Panc1 (cell line): ENCODE measurements at regions not wholly inside any gene's neighbourhood (a gene's known extent, or its start where the extent isn't known, plus 50 kb on each side); places are given as distances from the start of the nearest gene placed in this dataset.

ENCODE experiments used
- ATAC-seq: fragments of 200-7000 bp; cut with Tn5 transposase; 2 replicates; pipeline ENCODE4 v1.9.1; 2020; ENCODE audit warnings: mild to moderate bottlenecking, moderate library complexity
- BruUV-seq: library from RNA; stranded (reverse); fragments of 400-500 nt; replicated peaks from 2 replicates; lab custom pipeline; 2021; lab: Mats Ljungman, UMichigan
- CTCF ChIA-PET: fragments of 300-600 bp; sonication (Branson Sonifier 250); formaldehyde crosslinking; loops from one replicate; lab custom pipeline; 2022; ENCODE audit warnings: antibody characterized with exemption; lab: Charles Lee
- POLR2A ChIA-PET: fragments of 300-600 bp; sonication (Branson Sonifier 250); formaldehyde crosslinking; loops from one replicate; lab custom pipeline; 2022; ENCODE audit warnings: antibody characterized with exemption; lab: Charles Lee
- DNase-seq: peaks from one replicate; pipeline ENCODE4 v3.0.0-alpha.2; 2010; ENCODE audit warnings: low read depth, low spot score
- H3K27ac ChIP-seq: 2 replicates; pipeline ENCODE4 v1.5.1; 2011; ENCODE audit warnings: mild to moderate bottlenecking, low read length, inconsistent platforms
- H3K27me3 ChIP-seq: fragments of 200-500 bp; sonication (Bioruptor generic); 2 replicates; pipeline ENCODE4 v1.6.0; 2014; ENCODE audit warnings: low read length, inconsistent platforms; ENCODE audit not compliant: control insufficient read depth, insufficient read depth
- H3K36me3 ChIP-seq: fragments of 200-500 bp; sonication (Bioruptor generic); 2 replicates; pipeline ENCODE4 v1.5.1; 2014; ENCODE audit warnings: inconsistent platforms, mild to moderate bottlenecking, low read length, moderate library complexity; ENCODE audit not compliant: control insufficient read depth, insufficient read depth
- H3K4me1 ChIP-seq: 2 replicates; pipeline ENCODE4 v1.5.1; 2011; ENCODE audit warnings: inconsistent platforms, mild to moderate bottlenecking, low read length, moderate library complexity; ENCODE audit not compliant: control insufficient read depth, insufficient read depth
- H3K4me3 ChIP-seq, 2 experiments: 2 replicates each; pipeline ENCODE4 v1.5.1; 2011 to 2012; ENCODE audit warnings: low read depth in 2 of 2, low read length in 2 of 2, mild to moderate bottlenecking in 2 of 2, inconsistent platforms in 1 of 2, moderate library complexity in 1 of 2
- H3K9me3 ChIP-seq: fragments of 200-500 bp; sonication (Bioruptor generic); 2 replicates; pipeline ENCODE4 v1.5.1; 2014; ENCODE audit warnings: low read depth, mild to moderate bottlenecking, inconsistent platforms, low read length, moderate library complexity; ENCODE audit not compliant: control insufficient read depth, insufficient read depth
- CTCF ChIP-seq: fragments of 450-650 bp; IDR thresholded peaks from 2 replicates; pipeline ENCODE4 v1.5.1; 2017; ENCODE audit warnings: mild to moderate bottlenecking
- POLR2AphosphoS5 ChIP-seq: IDR thresholded peaks from 2 replicates; pipeline ENCODE4 v1.6.1; 2012; ENCODE audit warnings: mild to moderate bottlenecking, low read depth, low read length, moderate library complexity
- REST ChIP-seq, 2 experiments: IDR thresholded peaks; 2 replicates each; pipeline ENCODE4 v1.6.1; 2011 to 2012; ENCODE audit warnings: low read depth in 2 of 2, control low read depth in 1 of 2, low read length in 1 of 2, mild to moderate bottlenecking in 1 of 2, moderate library complexity in 1 of 2; ENCODE audit not compliant: insufficient read depth in 1 of 2
- SIN3A ChIP-seq: IDR thresholded peaks from 2 replicates; pipeline ENCODE4 v1.6.1; 2012; ENCODE audit warnings: low read depth, mild to moderate bottlenecking, low read length, moderate library complexity, borderline replicate concordance; ENCODE audit not compliant: insufficient read depth
- TCF7L2 ChIP-seq: IDR thresholded peaks from 2 replicates; pipeline ENCODE4 v1.6.1; 2011; ENCODE audit warnings: mild to moderate bottlenecking, low read depth, low read length, inconsistent platforms
- in situ Hi-C: cut with HindIII; loops from 2 replicates; pipeline ENCODE4 v1.10.0; 2016; ENCODE audit warnings: low sequenced_read_pairs, low pct_unique_long_range_greater_than_20kb
- intact Hi-C: fragments of 100-400 bp; cut with micrococcal nuclease; formaldehyde crosslinking; loops from one replicate; pipeline ENCODE4 v1.10.0; 2022; ENCODE audit not compliant: unreplicated experiment

- no peaks in the 10 kb centered on the region for H3K27me3 ChIP-seq
- no peaks in the 10 kb centered on the region for H3K9me3 ChIP-seq
- no TSS peak for BruUV-seq
- intact Hi-C loops (no loop called here), in situ Hi-C loops (no loop called here)
- no peaks in the 10 kb centered on the region for H3K4me1 ChIP-seq
- H3K36me3 ChIP-seq: no peaks in the 10 kb centered on the region
- ChIA-PET CTCF (no interaction called here), POLR2A (no interaction called here)
- H3K27ac ChIP-seq: no peak overlapping the region
- no peak for TF ChIP-seq TCF7L2
- DNase-seq (no peak), ATAC-seq (no peak)
- H3K4me3 ChIP-seq: no peak overlapping the region
Measured at GRCh38 chr3:144112437-144112836, 140.8 kb downstream of the DIPK2A start.

GRCh38 chr3:144114767-144115166 is 143.1 kb downstream of the DIPK2A start:
- ChIA-PET POLR2A (no interaction called here), CTCF (no interaction called here)
- BruUV-seq: no TSS peak
- in situ Hi-C loops (no loop called here), intact Hi-C loops (no loop called here)
- DNase-seq (no peak), ATAC-seq (no peak)
- TF ChIP-seq TCF7L2: no peak
- TF ChIP-seq SIN3A: no peak
- no peak for TF ChIP-seq CTCF
- no peak for TF ChIP-seq POLR2AphosphoS5
- no peak for TF ChIP-seq REST (IDR thresholded peaks at IDR 0.05; ENCODE audit: insufficient read depth in 1 of 2, low read depth in 2 of 2, low read length in 1 of 2)
- H3K4me3 ChIP-seq: no peak overlapping the region
- no peaks in the 10 kb centered on the region for H3K36me3 ChIP-seq
- no peaks in the 10 kb centered on the region for H3K9me3 ChIP-seq
- no peaks in the 10 kb centered on the region for H3K27me3 ChIP-seq
- H3K27ac ChIP-seq: no peak overlapping the region
- no peaks in the 10 kb centered on the region for H3K4me1 ChIP-seq

GRCh38 chr3:144119633-144120032 is 148.0 kb downstream of the DIPK2A start:
- intact Hi-C loops: no loop called here
- POLR2A ChIA-PET: no interaction called here

More at GRCh38 chr3:144119633-144120032, 148.0 kb downstream of the DIPK2A start:
- Histone ChIP-seq H3K36me3 (no peaks in the 10 kb centered on the region), H3K4me1 (no peaks in the 10 kb centered on the region), H3K4me3 (no peak overlapping the region), H3K27ac (no peak overlapping the region), H3K27me3 (no peaks in the 10 kb centered on the region), H3K9me3 (no peaks in the 10 kb centered on the region)
- in situ Hi-C loops: no loop called here
- no peak for DNase-seq
- ATAC-seq: no peak
- CTCF ChIA-PET: no interaction called here
- BruUV-seq: no TSS peak
- TF ChIP-seq SIN3A (no peak), CTCF (no peak), REST (IDR thresholded peaks at IDR 0.05; ENCODE audit: insufficient read depth in 1 of 2, low read depth in 2 of 2, low read length in 1 of 2) (no peak), POLR2AphosphoS5 (no peak), TCF7L2 (no peak)
